HG03558 (cell line): ENCODE measurements at regions not wholly inside any gene's neighbourhood (a gene's known extent, or its start where the extent isn't known, plus 50 kb on each side); places are given as distances from the start of the nearest gene placed in this dataset.
"Not testable (repeated sequence)": the region's sequence is repeated elsewhere in the genome, so short reads cannot be mapped to it uniquely, and the experiment has no call there.

Source experiments
- ATAC-seq: cut with Tn5 transposase; IDR thresholded peaks from one replicate; pipeline ENCODE4 v1.9.1; 2021; ENCODE audit warnings: moderate number of reproducible peaks; ENCODE audit not compliant: unreplicated experiment; ENCODE audit errors: extremely low read depth

GRCh38 chr2:134040626-134041172 lies 213.2 kb upstream of the MGAT5 start:
- not testable (repeated sequence) for ATAC-seq

- no peak for ATAC-seq
Observed at GRCh38 chr2:134041877-134042276, 212.0 kb upstream of the MGAT5 start.

GRCh38 chr2:134043028-134043427 lies 210.8 kb upstream of the MGAT5 start:
- not testable (repeated sequence) for ATAC-seq

GRCh38 chr2:134052173-134052572 lies 201.7 kb upstream of the MGAT5 start:
- no peak for ATAC-seq

GRCh38 chr2:134056173-134056572 lies 197.7 kb upstream of the MGAT5 start:
- no peak for ATAC-seq

GRCh38 chr2:134061066-134061465 lies 192.8 kb upstream of the MGAT5 start:
- ATAC-seq: not testable (repeated sequence)

GRCh38 chr2:134062235-134062634 lies 191.6 kb upstream of the MGAT5 start:
- not testable (repeated sequence) for ATAC-seq

- not testable (repeated sequence) for ATAC-seq
Observed at GRCh38 chr2:134063916-134064315, 190.0 kb upstream of the MGAT5 start.

GRCh38 chr2:134070281-134070741 lies 183.6 kb upstream of the MGAT5 start:
- no peak for ATAC-seq

GRCh38 chr2:134072341-134072740 lies 181.5 kb upstream of the MGAT5 start:
- no peak for ATAC-seq

GRCh38 chr2:134073023-134073422 lies 180.8 kb upstream of the MGAT5 start:
- no peak for ATAC-seq

- no peak for ATAC-seq
Observed at GRCh38 chr2:134074619-134075018, 179.3 kb upstream of the MGAT5 start.

- ATAC-seq: no peak
Observed at GRCh38 chr2:134075204-134075603, 178.7 kb upstream of the MGAT5 start.

- ATAC-seq: no peak
Observed at GRCh38 chr2:134078354-134078753, 175.5 kb upstream of the MGAT5 start.

GRCh38 chr2:134079373-134079772 lies 174.5 kb upstream of the MGAT5 start:
- peak; percentile 99 for ATAC-seq

- ATAC-seq: no peak
Observed at GRCh38 chr2:134080386-134081089, 173.3 kb upstream of the MGAT5 start.

- no peak for ATAC-seq
Observed at GRCh38 chr2:134081238-134081938, 172.5 kb upstream of the MGAT5 start.

- no peak for ATAC-seq
Observed at GRCh38 chr2:134083548-134083947, 170.3 kb upstream of the MGAT5 start.

GRCh38 chr2:134086594-134087219 lies 167.2 kb upstream of the MGAT5 start:
- no peak for ATAC-seq

- peak; percentile 72 for ATAC-seq
Observed at GRCh38 chr2:134087371-134087921, 166.4 kb upstream of the MGAT5 start.

- ATAC-seq: no peak
Observed at GRCh38 chr2:134089454-134089853, 164.4 kb upstream of the MGAT5 start.
